Endodermal cell (in vitro differentiated cells): ENCODE measurements at regions not wholly inside any gene's neighbourhood (a gene's known extent, or its start where the extent isn't known, plus 50 kb on each side); places are given as distances from the start of the nearest gene placed in this dataset.

ENCODE experiments used
- DNase-seq: peaks from one replicate; pipeline ENCODE4 v3.0.0-alpha.2; 2017
- H3K27ac ChIP-seq: 2 replicates; pipeline ENCODE4 v1.5.1; 2013; ENCODE audit warnings: mild to moderate bottlenecking, low read depth, low read length, moderate library complexity
- H3K27me3 ChIP-seq: 2 replicates; pipeline ENCODE4 v1.6.1; 2013; ENCODE audit warnings: mild to moderate bottlenecking, low read length, moderate library complexity; ENCODE audit not compliant: insufficient read depth, control insufficient read depth, poor library complexity, severe bottlenecking
- H3K36me3 ChIP-seq: 2 replicates; pipeline ENCODE4 v1.7.0; 2013; ENCODE audit warnings: mild to moderate bottlenecking, low read length, moderate library complexity; ENCODE audit not compliant: control insufficient read depth, insufficient read depth
- H3K4me1 ChIP-seq: one replicate; pipeline ENCODE4 v1.7.0; 2013; ENCODE audit warnings: low read length; ENCODE audit not compliant: control insufficient read depth, insufficient read depth
- H3K4me3 ChIP-seq: 2 replicates; pipeline ENCODE4 v1.5.1; 2013; ENCODE audit warnings: mild to moderate bottlenecking, low read length, moderate library complexity
- H3K9ac ChIP-seq: 2 replicates; pipeline ENCODE4 v1.6.1; 2013; ENCODE audit warnings: mild to moderate bottlenecking, low read length, moderate library complexity; ENCODE audit not compliant: poor library complexity, severe bottlenecking; ENCODE audit errors: extremely low read depth
- H3K9me3 ChIP-seq: 2 replicates; pipeline ENCODE4 v1.6.1; 2013; ENCODE audit warnings: mild to moderate bottlenecking, low read length, moderate library complexity; ENCODE audit not compliant: control insufficient read depth
- H3K27ac Mint-ChIP-seq: 2 replicates; pipeline ENCODE4 v1.8.0; 2020; ENCODE audit warnings: mixed read lengths
- H3K27me3 Mint-ChIP-seq: 2 replicates; pipeline ENCODE4 v1.8.0; 2021; ENCODE audit warnings: mild to moderate bottlenecking, mixed read lengths; ENCODE audit not compliant: insufficient read depth
- H3K36me3 Mint-ChIP-seq: 2 replicates; pipeline ENCODE4 v1.8.0; 2020; ENCODE audit warnings: low read depth, mixed read lengths
- H3K4me1 Mint-ChIP-seq: 2 replicates; pipeline ENCODE4 v1.8.0; 2020; ENCODE audit warnings: mixed read lengths
- H3K4me3 Mint-ChIP-seq: 2 replicates; pipeline ENCODE4 v1.8.0; 2020; ENCODE audit warnings: mild to moderate bottlenecking, moderate library complexity, mixed read lengths
- H3K9me3 Mint-ChIP-seq: 2 replicates; pipeline ENCODE4 v1.8.0; 2020; ENCODE audit warnings: mild to moderate bottlenecking, mixed read lengths
- CTCF ChIP-seq: fragments of 200-600 bp; sonication (generic); conservative IDR thresholded peaks from 2 replicates; pipeline ENCODE4 v1.5.0; 2021; ENCODE audit warnings: antibody characterized with exemption, mild to moderate bottlenecking
- WGBS, 2 experiments: methylation state at CpG; one replicate each; pipeline versions ENCODE4 v1.1.5 to v1.1.7; 2013; ENCODE audit warnings: missing lambda C conversion rate in 2 of 2, mixed read lengths in 1 of 2; ENCODE audit not compliant: insufficient coverage in 1 of 2, insufficient read length in 1 of 2; 5-methylcytosine and 5-hydroxymethylcytosine counted together

- Histone ChIP-seq H3K4me3 (no peak overlapping the region), H3K27ac (no peak overlapping the region), H3K36me3 (no peaks in the 10 kb centered on the region), H3K9ac (no peak overlapping the region), H3K9me3 (peaks cover 53% of the 10 kb centered on the region), H3K27me3 (no peaks in the 10 kb centered on the region), H3K4me1 (no peaks in the 10 kb centered on the region)
- no peak for DNase-seq
- H3K4me1 Mint-ChIP-seq = no peaks in the 10 kb centered on the region
- no peak overlapping the region for H3K27ac Mint-ChIP-seq
- no peak overlapping the region for H3K4me3 Mint-ChIP-seq
- 71 to 79% methylated on average over 6 to 7 of the region's 7 CpGs for WGBS, 2 experiments
- H3K36me3 Mint-ChIP-seq = no peaks in the 10 kb centered on the region
- no peak for TF ChIP-seq CTCF
- H3K9me3 Mint-ChIP-seq = peaks cover 82% of the 10 kb centered on the region
- no peaks in the 10 kb centered on the region for H3K27me3 Mint-ChIP-seq
Measured at GRCh38 chr12:46084666-46085631, 94.6 kb upstream of the SCAF11 start.

GRCh38 chr12:46082490-46083200 lies 92.3 kb upstream of the SCAF11 start:
- Mint-ChIP-seq H3K27ac (no peak overlapping the region), H3K36me3 (no peaks in the 10 kb centered on the region), H3K4me3 (no peak overlapping the region), H3K4me1 (no peaks in the 10 kb centered on the region), H3K27me3 (no peaks in the 10 kb centered on the region), H3K9me3 (peaks cover 82% of the 10 kb centered on the region)
- Histone ChIP-seq H3K27me3 (no peaks in the 10 kb centered on the region), H3K36me3 (no peaks in the 10 kb centered on the region), H3K27ac (no peak overlapping the region), H3K9ac (no peak overlapping the region), H3K4me1 (no peaks in the 10 kb centered on the region), H3K9me3 (peaks cover 59% of the 10 kb centered on the region), H3K4me3 (no peak overlapping the region)
- TF ChIP-seq CTCF = no peak
- no peak for DNase-seq
- 81 to 100% methylated on average over 1 of the region's 1 CpG for WGBS, 2 experiments

- H3K9me3 Mint-ChIP-seq = peaks cover 17% of the 10 kb centered on the region
- H3K27me3 Mint-ChIP-seq = no peaks in the 10 kb centered on the region
- H3K4me1 Mint-ChIP-seq = no peaks in the 10 kb centered on the region
- H3K9me3 ChIP-seq = no peaks in the 10 kb centered on the region
- 91 to 94% methylated on average over 2 to 4 of the region's 4 CpGs for WGBS, 2 experiments
- H3K27ac Mint-ChIP-seq = no peak overlapping the region
- no peak overlapping the region for H3K27ac ChIP-seq
- H3K4me1 ChIP-seq = no peaks in the 10 kb centered on the region
- H3K36me3 Mint-ChIP-seq = no peaks in the 10 kb centered on the region
- no peak overlapping the region for H3K4me3 Mint-ChIP-seq
- H3K36me3 ChIP-seq = no peaks in the 10 kb centered on the region
- no peak for TF ChIP-seq CTCF
- H3K9ac ChIP-seq = no peak overlapping the region
- H3K4me3 ChIP-seq = no peak overlapping the region
- no peak for DNase-seq
- no peaks in the 10 kb centered on the region for H3K27me3 ChIP-seq
Measured at GRCh38 chr12:46073321-46073720, 82.9 kb upstream of the SCAF11 start.
